Daoy (cell line): ENCODE measurements at regions not wholly inside any gene's neighbourhood (a gene's known extent, or its start where the extent isn't known, plus 50 kb on each side); places are given as distances from the start of the nearest gene placed in this dataset.

Experiments
- DNase-seq: peaks from one replicate; pipeline ENCODE4 v3.0.0-alpha.2; 2015; ENCODE audit warnings: low read depth

GRCh38 chr1:221302357-221302756 is 423.1 kb downstream of the HLX start:
- no peak for DNase-seq

- DNase-seq, result no peak
Measured at GRCh38 chr1:221302810-221303209, 423.6 kb downstream of the HLX start.

GRCh38 chr1:221303623-221304022 is 424.4 kb downstream of the HLX start:
- DNase-seq, result no peak

- no peak for DNase-seq
Measured at GRCh38 chr1:221306239-221306638, 427.0 kb downstream of the HLX start.

- no peak for DNase-seq
Measured at GRCh38 chr1:221308534-221309511, 429.6 kb downstream of the HLX start.

GRCh38 chr1:221309723-221310122 is 430.5 kb downstream of the HLX start:
- no peak for DNase-seq

GRCh38 chr1:221310180-221310579 is 430.9 kb downstream of the HLX start:
- DNase-seq, result no peak

GRCh38 chr1:221315330-221315729 is 426.6 kb downstream of the DUSP10 start:
- peak; percentile 30 for DNase-seq

GRCh38 chr1:221316491-221317056 is 425.3 kb downstream of the DUSP10 start:
- no peak for DNase-seq

- no peak for DNase-seq
Measured at GRCh38 chr1:221317537-221317936, 424.4 kb downstream of the DUSP10 start.

GRCh38 chr1:221327954-221328353 is 413.9 kb downstream of the DUSP10 start:
- no peak for DNase-seq

- DNase-seq, result no peak
Measured at GRCh38 chr1:221328371-221328770, 413.5 kb downstream of the DUSP10 start.

- DNase-seq, result no peak
Measured at GRCh38 chr1:221331273-221332183, 410.4 kb downstream of the DUSP10 start.

- no peak for DNase-seq
Measured at GRCh38 chr1:221334062-221334461, 407.8 kb downstream of the DUSP10 start.

GRCh38 chr1:221335161-221336101 is 406.5 kb downstream of the DUSP10 start:
- DNase-seq, result peak; percentile 69

- peak; percentile 32 for DNase-seq
Measured at GRCh38 chr1:221336126-221336525, 405.8 kb downstream of the DUSP10 start.

- DNase-seq, result no peak
Measured at GRCh38 chr1:221337106-221337505, 404.8 kb downstream of the DUSP10 start.

- no peak for DNase-seq
Measured at GRCh38 chr1:221343136-221343535, 398.8 kb downstream of the DUSP10 start.

- DNase-seq, result no peak
Measured at GRCh38 chr1:221343607-221344006, 398.3 kb downstream of the DUSP10 start.

GRCh38 chr1:221344693-221345092 is 397.2 kb downstream of the DUSP10 start:
- peak; percentile 16 for DNase-seq

- DNase-seq, result no peak
Measured at GRCh38 chr1:221347706-221348105, 394.2 kb downstream of the DUSP10 start.
